Glomerular endothelial cell (primary cell): ENCODE measurements at regions not wholly inside any gene's neighbourhood (a gene's known extent, or its start where the extent isn't known, plus 50 kb on each side); places are given as distances from the start of the nearest gene placed in this dataset.

Experiments
- DNase-seq: peaks from one replicate; pipeline ENCODE4 v3.0.0-alpha.2; 2011; ENCODE audit warnings: low read depth, low spot score; ENCODE audit errors: extremely low read depth

DNA sequence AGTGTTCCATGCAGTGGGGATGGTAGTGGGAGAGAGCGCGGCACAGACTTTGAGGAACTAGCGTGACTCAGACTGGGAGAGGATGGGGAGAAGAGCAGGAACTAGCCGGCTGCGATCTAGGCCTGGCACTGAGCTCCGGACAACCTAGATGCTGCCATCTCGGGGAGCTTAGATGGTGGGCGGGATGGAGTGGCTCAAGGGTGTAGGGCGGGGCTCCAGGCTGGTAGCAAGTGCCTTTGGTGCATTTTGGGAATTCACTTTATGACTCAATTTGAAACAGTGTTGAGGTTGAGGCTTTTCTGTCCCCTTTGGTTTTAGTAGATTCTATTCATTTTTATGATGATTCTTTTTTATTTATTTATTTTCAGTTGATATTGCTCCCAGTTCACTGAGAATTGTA lies 185.3 kb upstream of the GPR26 start:
- DNase-seq: no peak

DNA sequence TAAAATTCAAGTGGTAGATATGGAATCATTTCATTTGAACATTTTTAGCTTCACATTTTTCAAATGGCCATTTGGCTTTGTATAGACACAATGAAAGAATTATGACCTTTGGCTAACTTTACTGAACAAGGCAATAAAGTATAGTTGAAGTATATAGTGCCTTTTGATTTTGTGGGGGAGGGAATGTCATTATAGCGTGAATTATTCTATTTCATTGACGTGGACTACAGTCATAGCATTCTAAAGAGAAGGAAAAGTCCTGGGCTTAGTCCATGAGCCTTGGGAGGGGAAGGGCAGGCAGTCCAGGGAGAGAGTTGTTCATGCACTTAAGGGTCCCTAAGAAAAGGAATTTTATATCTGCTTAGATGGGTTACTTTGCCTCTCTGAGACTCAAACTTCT lies 181.4 kb upstream of the GPR26 start:
- no peak for DNase-seq

DNA sequence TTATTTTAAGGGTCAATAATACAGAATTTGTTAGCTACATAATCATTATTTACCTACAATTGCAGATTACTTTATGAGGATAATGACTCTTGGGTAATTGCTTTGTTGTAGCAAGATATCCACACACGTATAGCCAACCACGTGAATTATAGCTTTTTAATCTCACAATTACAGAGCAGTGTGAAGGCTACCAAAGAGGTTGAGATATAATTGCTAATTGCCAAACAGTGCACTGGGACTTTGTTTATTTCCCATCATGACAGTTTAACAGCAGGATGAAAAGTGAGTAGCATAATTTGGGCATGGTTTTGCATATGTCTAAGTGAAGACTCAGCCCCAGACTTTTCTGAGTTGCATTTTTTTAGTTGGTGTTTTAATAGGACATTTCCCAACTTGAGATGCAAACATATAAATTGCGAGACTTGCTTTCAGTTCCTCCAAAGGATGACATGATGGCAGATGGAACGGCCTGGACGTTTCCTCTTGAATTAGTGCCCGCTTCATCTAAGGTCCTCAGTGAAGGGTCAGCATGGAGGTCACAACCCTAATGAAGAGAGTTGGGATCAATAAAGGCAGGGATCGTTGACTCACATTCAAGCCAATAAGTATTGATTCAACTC lies 180.7 kb upstream of the GPR26 start:
- no peak for DNase-seq

DNA sequence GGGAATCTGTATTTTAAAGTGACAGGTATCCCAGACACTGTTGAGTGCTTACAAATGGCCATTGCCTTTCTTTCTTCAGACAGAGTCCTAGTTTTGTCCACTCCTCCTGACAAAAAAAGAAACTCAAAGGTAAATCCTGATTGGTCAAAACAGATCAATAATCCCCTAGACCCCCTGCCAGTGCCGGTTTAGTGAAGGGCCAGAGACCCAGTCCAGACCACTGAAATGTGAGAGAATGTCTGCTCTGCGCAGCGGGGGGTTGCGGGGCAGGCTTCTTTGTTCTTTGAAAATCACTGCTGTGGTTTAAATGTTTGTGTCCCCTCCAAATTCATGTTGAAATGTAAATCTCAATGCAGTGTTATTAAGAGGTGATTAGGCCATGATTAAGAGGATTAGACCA lies 177.7 kb upstream of the GPR26 start:
- DNase-seq: no peak

DNA sequence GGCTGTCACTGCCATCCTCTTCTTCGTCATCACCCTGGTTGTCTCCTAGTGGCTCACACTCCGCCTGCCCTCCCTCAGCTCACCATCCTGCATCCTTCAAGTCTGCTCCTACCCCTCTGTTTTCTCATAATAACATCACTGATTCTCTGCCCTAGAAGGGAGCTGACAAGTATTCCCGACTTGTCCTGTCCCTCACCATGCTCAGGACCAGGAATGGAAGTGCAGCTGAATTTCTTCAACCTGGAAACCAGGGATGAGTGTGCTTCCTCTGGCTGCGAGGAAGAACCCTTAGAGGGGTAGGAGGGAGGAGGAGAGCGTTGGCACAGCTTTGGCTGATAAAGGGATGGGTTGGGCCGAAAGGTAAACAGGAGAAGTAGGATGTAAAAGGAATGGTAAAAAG lies 174.8 kb upstream of the GPR26 start:
- no peak for DNase-seq

DNA sequence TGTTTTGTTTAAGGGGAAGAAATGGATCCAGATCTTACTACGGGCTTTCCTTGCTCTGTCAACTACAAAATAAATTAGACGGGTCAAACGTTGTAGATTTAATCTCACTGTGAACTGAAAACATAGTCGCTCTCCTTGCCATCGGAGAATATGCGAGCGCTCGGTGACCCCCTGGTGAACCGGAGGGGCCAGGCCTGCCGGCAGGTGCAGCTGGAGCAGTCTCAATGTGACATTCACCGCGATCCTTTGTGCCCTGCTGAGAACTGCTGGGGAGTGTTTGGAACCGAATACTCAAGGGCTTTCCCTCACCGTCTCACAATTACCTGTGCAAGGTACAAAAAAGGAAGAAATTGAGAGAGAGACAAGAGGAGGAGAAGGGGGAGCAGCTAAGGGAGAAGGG lies 174.1 kb upstream of the GPR26 start:
- no peak for DNase-seq

DNA sequence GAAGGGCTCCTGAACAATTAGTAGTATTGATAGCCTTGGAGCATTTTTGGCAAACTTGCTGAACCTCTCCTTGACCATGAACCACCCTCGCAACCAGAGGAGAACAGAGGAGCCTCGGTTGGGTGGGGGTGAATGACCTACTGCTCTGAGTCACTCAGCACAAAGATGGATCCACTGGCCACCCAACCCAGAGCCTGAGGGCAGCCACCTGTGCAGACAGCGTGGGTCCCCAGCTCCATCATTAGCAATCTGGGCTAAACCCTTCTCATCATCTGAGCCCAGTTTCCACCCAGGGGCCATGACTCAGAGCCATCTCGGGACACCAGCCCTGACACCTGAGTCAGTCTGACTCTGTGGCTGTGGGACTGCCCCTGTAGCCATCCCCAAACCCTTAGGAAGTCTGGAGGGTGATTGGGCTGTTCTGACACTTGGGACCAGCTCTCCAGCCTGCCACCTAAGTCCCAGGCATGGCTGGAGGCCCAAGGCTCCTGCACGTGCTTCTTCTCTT lies 171.8 kb upstream of the GPR26 start:
- no peak for DNase-seq

DNA sequence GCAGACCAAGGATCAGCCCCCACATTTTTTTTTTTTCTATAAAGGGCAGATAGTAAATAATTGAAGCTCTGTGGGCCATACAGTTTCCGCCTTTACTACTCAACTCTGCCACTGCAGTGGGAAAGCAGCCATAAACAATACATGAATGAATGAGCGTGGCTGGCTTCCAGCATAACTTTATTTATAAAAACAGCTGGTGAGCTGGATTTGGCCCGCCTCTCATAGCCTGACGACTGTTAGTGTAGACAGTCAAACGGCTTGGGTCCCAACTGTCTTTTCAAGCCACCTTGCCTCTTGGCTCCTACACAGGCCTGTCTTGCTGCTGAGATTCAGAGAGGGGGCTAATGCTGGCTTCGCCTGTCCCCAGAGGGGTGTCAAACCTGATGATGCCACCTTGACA lies 169.8 kb upstream of the GPR26 start:
- DNase-seq: no peak

DNA sequence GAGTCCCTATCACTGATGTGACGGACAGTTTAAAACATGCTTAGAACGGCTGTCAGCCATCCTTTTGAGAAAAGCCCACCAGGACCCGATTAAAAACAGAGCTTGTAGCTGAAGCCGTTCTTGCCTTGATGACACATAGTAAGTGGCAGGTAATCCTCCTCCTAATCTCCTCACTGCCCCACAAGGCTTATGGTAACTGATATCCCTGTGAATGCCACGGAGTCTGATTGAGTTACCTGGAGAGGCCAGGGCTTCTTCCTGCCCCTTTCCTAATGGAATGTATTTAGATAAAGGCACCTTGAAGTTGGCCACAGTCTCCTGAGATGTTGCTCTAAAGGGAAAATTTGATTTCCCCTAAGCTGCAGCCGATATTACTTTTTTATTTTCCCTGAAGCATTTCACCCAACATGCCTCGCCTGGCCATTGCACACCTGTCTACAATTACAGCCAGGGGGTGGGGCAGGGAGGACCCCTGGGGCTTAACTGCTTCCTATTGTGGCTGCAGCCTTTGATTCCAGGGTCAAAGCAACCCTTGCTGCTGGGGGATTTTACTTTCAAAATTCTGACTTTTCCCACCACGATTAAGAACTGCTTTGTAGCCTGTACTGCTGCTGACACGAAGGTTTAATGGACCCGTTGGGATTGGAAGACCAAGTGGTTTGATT lies 169.0 kb upstream of the GPR26 start:
- DNase-seq: no peak

DNA sequence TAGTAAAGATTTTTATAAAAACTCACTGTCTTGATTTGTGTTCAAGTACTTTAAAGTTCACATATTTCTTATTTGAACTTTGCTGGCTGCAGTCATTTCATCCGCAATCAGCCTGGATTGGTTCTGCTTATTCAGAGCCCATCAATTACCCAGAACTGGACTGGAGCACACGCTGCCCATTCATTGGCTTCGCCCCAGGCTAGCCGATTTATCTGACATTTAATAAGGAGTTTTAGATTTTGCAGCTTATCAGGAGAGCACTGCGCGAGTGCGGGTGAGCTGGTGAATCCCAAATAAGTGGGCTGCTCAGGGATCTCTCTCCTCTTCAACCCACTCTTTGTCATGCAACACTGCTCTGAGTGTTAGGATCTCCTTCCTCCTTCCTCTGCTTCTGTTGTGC lies 166.0 kb upstream of the GPR26 start:
- no peak for DNase-seq

DNA sequence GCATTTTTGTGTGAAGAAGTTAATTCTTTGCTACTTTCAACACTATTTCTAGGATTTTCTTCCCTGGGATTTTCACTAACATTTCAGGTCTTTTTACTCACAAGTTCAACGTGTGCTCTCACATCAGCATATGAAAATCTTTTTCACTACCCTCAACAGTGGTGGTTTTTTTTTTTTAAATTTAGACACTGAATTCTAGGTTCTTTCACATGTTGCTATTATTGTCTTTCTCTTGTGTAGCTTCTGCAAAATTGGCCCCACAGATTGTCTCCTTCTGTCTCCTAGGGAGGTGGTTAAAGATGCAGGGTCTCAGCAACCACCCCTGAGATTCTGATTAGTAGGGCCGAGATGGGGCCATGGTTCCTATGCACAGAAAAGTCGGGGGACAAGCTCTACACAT lies 165.0 kb upstream of the GPR26 start:
- no peak for DNase-seq

DNA sequence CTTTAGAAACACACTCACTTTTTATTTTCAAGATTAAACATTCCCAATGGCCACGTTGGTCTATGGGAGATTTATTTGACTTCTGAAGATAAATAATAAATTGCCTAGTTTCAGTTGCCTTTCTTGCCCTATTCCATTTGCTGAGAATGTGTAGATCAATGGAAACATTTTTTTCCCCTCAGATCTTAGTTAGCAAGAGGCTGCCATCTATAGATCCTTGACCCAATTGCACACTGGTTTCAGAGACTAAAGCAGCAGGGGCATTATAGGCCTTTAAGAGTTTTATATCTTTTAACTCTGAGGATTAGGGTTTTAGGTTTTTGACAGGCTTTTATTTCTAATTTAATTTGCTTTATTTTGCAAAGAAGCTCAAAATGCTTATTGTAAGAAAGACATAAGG lies 163.2 kb upstream of the GPR26 start:
- DNase-seq: no peak

DNA sequence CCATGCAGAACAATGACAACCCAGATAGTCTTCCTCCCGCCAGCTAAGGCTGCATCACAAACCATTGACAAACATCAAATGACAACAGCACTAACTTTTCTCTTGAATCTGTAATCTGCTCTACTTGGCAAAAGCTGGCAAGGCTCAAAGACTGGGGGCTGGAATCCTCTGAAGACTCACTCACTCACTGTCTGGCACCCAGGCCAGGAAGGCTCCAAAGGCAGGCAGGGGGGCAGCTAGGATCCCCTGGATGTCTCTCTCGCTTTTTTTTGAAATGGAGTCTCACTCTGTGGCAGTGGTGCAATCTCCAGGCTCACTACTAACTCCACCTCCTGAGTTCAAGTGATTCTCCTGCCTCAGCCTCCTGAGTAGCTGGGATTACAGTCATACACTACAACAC lies 159.7 kb upstream of the GPR26 start:
- DNase-seq: no peak

DNA sequence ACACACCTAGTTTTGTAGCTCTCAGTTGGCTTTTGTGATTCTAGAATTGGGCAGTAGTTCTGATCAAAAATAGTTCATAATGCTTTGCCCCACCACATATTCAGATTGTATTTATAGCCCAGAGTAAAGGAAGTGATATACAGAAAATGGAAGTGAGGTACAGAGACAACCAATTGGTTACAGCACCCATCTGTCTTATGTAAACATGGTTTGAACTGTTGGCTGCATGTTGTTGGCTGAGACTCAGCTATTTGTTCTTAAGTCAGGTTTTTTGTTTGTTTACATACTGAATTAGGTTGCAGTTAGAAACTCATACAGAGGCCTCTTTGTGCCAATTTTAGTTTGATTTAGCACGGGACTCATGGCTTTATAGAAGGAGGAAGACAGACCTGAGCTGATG lies 158.9 kb upstream of the GPR26 start:
- DNase-seq: no peak

DNA sequence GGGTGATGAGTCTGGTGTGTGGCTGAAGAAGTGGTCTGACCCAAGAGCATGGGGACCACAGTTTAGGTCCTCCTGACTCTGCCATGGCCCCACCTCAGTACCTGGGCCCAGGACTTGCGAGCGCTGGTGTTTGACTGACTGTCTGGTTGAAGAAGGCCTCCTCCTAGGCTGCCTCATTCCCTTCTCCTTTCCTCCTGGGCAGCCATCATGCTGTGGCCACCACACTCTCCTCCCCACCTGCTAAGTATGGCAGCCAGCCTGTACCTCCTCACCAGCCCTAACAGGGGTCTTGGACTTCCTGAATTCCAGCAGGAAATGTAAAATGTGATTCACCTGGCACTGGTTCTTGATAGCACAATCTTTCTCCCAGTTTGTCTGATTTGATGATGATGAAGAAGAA lies 156.8 kb upstream of the GPR26 start:
- DNase-seq: no peak

DNA sequence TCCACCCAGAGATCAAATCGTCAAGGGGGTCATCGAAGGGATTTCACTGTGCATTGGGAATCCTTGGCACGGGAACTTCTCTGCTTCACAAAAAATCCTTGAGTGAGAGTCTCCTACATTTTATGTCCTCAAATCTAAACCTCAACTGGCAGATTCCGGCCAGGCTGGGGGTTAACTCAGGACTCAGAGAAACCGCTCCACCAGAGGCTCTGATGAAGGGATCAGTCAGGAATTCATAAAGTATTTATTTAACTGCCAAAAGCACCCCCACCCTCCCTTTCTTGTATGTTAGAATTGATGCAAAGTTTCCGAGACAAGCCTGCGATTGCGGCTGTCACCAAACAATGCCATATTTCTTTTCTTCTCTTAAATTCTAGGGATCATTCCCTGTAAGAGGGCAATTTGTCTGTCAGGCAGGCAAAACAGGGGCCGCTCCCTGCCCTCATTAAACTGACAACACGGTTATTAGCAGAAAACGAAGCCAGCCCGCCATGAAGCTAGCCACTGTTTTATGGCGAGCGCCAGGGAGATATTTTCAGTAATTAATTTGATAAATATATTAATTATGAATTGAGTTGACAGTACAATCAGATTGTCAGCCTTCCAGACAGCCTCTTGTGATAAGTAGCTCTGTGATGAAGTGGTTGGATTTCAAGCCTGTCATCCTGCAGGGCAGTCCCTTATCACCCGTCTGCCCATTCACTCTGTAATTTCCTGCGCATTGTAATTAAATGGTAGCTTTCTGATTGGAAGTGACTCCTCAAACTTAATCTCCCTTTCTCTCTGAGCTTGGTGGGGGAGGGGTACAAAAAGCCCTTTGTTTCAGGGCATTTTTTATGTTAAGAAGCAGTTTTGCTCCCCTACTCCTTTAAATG lies 153.0 kb upstream of the GPR26 start:
- no peak for DNase-seq

DNA sequence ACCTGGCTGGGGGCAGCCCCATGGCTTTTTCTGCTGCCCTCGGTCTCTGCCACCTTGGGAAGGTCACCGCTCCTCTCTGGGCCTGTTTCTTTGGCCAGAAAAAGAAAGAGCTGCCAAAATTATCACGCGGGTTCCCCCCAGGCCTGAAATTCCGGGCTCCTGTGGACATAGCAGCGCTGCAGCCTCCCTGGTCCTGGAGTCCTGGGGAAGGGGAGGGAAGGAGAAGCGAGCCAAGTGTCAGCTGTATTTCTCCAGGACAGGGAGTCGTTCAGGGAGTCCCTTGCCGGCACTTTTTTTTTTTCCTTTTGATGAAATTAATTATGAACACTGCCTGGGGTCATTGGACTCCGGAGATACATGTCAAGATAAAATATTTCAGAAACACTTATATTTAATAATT lies 152.3 kb upstream of the GPR26 start:
- no peak for DNase-seq

DNA sequence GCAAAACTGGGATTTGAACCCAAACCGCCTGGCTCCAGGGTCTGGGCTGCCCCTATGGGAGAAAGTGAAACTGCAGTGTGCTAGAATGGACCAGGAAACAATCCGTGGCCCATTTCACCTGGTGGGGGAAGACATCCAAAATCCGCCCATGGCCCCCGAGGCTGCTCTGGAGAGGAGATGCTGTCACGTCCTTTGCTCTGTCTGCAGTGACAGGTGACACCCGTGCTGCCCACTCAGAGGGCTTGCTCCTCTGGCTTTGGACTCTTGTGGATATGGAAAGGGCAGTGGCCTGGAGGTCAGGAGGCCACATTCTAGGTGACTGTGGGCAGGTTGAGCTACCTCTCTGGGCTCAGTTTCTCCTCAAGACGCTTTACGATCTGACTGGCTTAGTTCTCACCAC lies 151.2 kb upstream of the GPR26 start:
- no peak for DNase-seq

DNA sequence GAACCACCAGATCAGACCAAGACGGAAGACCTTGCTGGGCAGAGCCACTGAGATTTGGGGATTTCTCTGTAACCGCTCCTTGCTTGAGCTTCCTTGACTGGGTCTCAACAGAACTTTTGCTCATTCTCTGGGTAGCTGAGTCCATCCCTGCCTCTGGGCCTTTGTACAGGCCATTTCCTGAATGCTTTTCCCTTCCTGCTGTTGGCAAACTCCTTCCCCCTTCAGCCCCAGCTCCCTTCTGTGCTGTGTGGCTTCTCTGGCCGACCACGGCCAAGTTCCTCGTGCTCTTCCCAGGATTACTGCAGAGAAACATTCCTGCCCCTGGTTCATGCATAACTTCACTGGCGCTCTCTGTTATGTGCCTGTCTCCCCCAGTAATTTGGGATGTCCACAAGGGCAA lies 150.5 kb upstream of the GPR26 start:
- DNase-seq: no peak

DNA sequence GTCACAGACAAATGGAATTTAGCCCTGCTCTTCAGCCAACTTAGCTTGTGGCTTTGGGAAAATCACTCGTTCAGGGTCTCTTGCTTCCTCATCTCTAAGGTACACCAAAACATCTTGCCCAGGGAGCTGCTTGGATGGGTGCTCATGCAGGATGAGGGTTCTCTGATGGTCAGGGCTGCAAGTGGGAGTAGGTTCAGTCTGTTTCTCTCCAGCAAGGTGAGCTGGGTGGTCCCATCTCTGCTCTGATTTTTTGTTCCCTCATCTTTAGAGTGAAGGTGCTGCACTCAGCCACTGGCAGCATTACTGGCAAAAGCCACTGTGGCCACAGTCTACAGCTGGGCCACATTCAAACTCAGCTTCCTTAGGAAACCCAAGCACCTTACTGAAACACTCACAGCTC lies 149.9 kb upstream of the GPR26 start:
- DNase-seq: no peak

DNA sequence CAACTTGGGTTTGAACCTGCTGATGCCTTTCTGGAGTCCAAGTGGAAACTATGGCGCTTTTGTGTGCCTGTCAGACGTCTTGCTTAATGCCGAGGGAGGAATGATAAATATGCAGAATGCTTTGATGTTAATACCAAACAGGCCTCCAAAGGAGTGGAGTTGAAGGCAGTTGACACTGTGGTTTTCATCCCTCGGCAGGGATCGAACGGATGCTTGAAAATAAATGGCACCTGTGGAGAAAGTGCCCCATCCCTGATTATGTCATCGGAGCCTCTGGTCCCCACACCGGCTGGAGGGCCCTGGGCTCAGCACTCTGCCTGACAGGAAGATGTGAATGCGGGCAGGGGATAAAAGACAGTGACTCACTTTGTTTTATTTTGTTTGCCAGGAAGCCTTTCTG lies 148.7 kb upstream of the GPR26 start:
- DNase-seq: no peak

DNA sequence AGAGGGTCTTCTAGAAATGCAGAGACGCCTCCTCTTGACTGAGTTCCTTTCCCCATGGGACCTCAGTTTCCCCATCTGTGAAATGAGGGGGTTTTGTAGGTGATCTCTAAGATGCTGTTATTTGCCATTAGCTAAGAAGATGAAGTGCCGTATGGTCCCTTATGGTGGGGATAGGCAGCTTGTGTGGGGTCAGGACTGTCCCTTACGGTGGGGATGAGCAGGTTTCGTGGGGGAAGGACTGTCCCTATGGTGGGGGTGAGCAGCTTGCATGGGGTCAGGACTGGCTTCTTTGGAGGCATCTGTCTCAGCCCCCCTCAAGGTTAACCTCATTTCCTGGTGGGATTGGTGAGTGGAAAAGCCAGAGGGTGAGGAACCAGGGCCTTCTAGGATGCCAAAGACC lies 148.3 kb upstream of the GPR26 start:
- no peak for DNase-seq
